Esophagus squamous epithelium (tissue), 4 donors: ENCODE measurements at regions not wholly inside any gene's neighbourhood (a gene's known extent, or its start where the extent isn't known, plus 50 kb on each side); places are given as distances from the start of the nearest gene placed in this dataset.

Source experiments
- POLR2A ChIP-seq, 4 donors: fragments of 450-650 bp; IDR thresholded peaks; one replicate each; pipeline ENCODE4 v1.6.1; 2017; ENCODE audit warnings: antibody characterized with exemption in 4 of 4, mild to moderate bottlenecking in 4 of 4, moderate library complexity in 3 of 4
- TF ChIP-seq, protein P1 (sequence below), 6 experiments: fragments of 450-650 bp in 4 of 6; fragments of 200-600 bp in 2 of 6; sonication (generic) in 2 of 6; IDR thresholded peaks; one replicate each; pipeline ENCODE4 v1.5.1; 2016 to 2019; ENCODE audit warnings: antibody characterized with exemption in 6 of 6, mild to moderate bottlenecking in 4 of 6, moderate library complexity in 4 of 6

DNA sequence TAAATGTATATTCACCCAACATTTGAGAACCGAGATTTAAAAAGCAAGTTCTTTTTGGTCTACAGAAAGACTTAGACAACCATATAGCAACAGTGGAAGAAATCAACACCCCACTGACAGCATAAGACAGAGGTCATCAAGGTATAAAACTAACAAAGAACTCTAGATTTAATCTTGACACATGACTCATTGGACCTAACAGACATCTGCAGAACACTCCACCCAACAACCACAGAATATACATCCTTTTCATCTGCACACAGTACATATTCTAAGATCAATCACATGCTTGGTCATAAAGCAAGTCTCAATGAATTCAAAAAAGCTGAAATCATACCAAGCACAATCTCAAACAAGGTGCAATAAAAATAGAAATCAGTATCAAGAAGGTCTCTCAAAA, 65.8 kb downstream of the SPIN4 start:
- TF ChIP-seq POLR2A (IDR thresholded peaks at IDR 0.05), result no peak
- TF ChIP-seq, protein P1, sequence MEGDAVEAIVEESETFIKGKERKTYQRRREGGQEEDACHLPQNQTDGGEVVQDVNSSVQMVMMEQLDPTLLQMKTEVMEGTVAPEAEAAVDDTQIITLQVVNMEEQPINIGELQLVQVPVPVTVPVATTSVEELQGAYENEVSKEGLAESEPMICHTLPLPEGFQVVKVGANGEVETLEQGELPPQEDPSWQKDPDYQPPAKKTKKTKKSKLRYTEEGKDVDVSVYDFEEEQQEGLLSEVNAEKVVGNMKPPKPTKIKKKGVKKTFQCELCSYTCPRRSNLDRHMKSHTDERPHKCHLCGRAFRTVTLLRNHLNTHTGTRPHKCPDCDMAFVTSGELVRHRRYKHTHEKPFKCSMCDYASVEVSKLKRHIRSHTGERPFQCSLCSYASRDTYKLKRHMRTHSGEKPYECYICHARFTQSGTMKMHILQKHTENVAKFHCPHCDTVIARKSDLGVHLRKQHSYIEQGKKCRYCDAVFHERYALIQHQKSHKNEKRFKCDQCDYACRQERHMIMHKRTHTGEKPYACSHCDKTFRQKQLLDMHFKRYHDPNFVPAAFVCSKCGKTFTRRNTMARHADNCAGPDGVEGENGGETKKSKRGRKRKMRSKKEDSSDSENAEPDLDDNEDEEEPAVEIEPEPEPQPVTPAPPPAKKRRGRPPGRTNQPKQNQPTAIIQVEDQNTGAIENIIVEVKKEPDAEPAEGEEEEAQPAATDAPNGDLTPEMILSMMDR (IDR thresholded peaks at IDR 0.05), result no peak
